ENCODE measurements at regions not wholly inside any gene's neighbourhood (a gene's known extent, or its start where the extent isn't known, plus 50 kb on each side); places are given as distances from the start of the nearest gene placed in this dataset.

DNA sequence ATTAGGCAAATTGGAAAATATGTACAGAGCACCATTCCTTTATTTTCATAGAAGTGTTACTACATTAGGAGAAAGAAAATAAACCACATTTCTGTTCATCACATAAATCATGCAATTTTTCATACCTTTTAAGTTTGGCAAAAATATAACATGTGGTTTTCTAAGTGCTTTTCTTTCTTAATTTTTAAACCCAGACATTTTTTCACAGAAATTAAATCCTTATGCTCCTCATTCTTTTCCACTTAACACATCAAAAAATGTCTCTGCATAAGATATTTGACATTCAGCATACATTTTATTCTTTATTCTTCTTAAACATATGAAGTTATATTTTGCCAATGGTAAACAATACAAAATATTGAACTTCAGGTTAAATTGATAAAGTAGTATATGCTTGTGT, 826.6 kb upstream of the SLIT2 start:
- ATAC-seq, result no peak
- Histone ChIP-seq H3K27me3 (no peaks in the 10 kb centered on the region), H3K36me3 (no peaks in the 10 kb centered on the region), H3K4me1 (no peaks in the 10 kb centered on the region), H3K4me3 (no peak overlapping the region), H3K9me3 (peaks cover 0 to 13% (median 0%) of the 10 kb centered on the region in 3 donors), H3K27ac (no peak overlapping the region)
- TF ChIP-seq, protein P1, sequence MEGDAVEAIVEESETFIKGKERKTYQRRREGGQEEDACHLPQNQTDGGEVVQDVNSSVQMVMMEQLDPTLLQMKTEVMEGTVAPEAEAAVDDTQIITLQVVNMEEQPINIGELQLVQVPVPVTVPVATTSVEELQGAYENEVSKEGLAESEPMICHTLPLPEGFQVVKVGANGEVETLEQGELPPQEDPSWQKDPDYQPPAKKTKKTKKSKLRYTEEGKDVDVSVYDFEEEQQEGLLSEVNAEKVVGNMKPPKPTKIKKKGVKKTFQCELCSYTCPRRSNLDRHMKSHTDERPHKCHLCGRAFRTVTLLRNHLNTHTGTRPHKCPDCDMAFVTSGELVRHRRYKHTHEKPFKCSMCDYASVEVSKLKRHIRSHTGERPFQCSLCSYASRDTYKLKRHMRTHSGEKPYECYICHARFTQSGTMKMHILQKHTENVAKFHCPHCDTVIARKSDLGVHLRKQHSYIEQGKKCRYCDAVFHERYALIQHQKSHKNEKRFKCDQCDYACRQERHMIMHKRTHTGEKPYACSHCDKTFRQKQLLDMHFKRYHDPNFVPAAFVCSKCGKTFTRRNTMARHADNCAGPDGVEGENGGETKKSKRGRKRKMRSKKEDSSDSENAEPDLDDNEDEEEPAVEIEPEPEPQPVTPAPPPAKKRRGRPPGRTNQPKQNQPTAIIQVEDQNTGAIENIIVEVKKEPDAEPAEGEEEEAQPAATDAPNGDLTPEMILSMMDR (IDR thresholded peaks at IDR 0.05), result no peak
- TF ChIP-seq EP300 (IDR thresholded peaks at IDR 0.05) (no peak), POLR2A (IDR thresholded peaks at IDR 0.05) (no peak), POLR2AphosphoS5 (IDR thresholded peaks at IDR 0.05) (no peak)

DNA sequence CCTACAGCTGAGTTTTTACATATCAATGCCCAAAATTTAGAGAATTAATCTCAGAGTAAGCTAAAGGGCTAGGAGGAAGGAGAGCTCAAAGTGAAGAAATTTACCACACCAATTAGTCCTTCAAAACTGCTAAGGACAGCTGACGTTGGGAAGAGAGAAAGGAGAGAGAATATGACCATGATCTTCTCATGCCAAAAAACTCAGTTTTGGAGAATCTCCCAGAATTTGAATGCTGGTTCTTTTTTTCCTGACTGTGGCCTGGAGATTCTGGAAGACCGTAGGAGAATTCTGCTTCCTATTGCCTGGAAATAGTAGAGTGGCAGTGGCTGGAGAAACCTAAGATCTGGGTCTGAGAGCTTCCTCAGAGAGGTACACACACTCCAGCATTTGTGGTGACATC, 834.4 kb upstream of the SLIT2 start:
- WGBS, 2 donors (ENCODE audit: low coverage in 1 of 2), result 19 to 36% methylated on average over 2 of the region's 2 CpGs
- ATAC-seq, result no peak
- TF ChIP-seq, protein P1 (IDR thresholded peaks at IDR 0.05), result no peak
- TF ChIP-seq POLR2AphosphoS5 (IDR thresholded peaks at IDR 0.05) (no peak), POLR2A (IDR thresholded peaks at IDR 0.05) (no peak), EP300 (IDR thresholded peaks at IDR 0.05) (no peak)
- H3K9me3 ChIP-seq, result peaks cover 0 to 9% (median 0%) of the 10 kb centered on the region in 3 donors
- no peak overlapping the region for H3K27ac ChIP-seq
- no peaks in the 10 kb centered on the region for H3K36me3 ChIP-seq
- H3K4me1 ChIP-seq, result no peaks in the 10 kb centered on the region
- no peaks in the 10 kb centered on the region for H3K27me3 ChIP-seq
- H3K4me3 ChIP-seq, result no peak overlapping the region

DNA sequence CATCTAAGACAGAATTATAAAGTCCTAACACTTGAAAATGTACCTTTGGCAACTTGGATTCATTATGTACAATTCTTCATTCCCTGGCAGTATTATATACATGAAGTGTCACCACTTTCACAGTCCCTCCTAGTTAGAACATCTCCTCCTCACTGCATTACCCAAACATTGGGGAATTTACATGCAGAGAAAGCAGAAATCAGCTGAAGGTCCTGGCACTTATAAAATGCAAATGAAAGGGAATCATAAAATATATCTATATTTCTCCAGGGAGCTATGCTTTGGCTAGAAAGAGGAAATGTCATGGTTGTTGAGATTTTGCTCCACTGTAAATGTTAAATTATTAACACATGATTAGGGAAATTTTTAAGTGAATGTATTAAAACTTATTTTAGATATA, 835.6 kb upstream of the SLIT2 start:
- TF ChIP-seq EP300 (IDR thresholded peaks at IDR 0.05) (no peak), POLR2A (IDR thresholded peaks at IDR 0.05) (no peak), POLR2AphosphoS5 (IDR thresholded peaks at IDR 0.05) (no peak)
- TF ChIP-seq, protein P1 (IDR thresholded peaks at IDR 0.05), result no peak
- Histone ChIP-seq H3K4me3 (no peak overlapping the region), H3K27ac (no peak overlapping the region), H3K9me3 (peaks cover 0 to 9% (median 0%) of the 10 kb centered on the region in 3 donors), H3K4me1 (no peaks in the 10 kb centered on the region), H3K36me3 (no peaks in the 10 kb centered on the region), H3K27me3 (no peaks in the 10 kb centered on the region)
- ATAC-seq, result no peak

DNA sequence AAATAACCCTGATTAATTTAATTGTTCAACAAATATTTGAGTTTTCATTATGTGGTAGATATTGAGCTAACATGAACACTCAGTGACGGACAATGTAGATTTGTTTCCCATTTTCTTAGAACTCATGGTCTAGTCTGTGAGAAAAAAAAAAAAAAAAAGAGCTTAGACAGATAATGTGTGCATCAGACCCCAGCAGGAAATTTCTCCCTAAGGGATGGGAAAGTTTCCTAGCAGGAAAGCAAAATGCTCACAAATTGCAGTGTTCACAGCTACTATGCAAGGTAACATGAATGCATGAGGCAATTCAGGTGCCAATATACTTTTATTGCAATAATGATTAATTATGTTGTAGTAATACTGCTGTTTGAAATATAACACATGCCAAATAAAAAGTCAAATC, 843.2 kb upstream of the SLIT2 start:
- Histone ChIP-seq H3K9me3 (no peaks in the 10 kb centered on the region), H3K27ac (no peak overlapping the region), H3K4me1 (no peaks in the 10 kb centered on the region), H3K27me3 (no peaks in the 10 kb centered on the region), H3K36me3 (no peaks in the 10 kb centered on the region), H3K4me3 (no peak overlapping the region)
- WGBS, 2 donors (ENCODE audit: low coverage in 1 of 2), result 100% methylated on average over 1 of the region's 1 CpG
- no peak for ATAC-seq
- TF ChIP-seq, protein P1 (IDR thresholded peaks at IDR 0.05), result no peak
- TF ChIP-seq EP300 (IDR thresholded peaks at IDR 0.05) (no peak), POLR2AphosphoS5 (IDR thresholded peaks at IDR 0.05) (no peak), POLR2A (IDR thresholded peaks at IDR 0.05) (no peak)

DNA sequence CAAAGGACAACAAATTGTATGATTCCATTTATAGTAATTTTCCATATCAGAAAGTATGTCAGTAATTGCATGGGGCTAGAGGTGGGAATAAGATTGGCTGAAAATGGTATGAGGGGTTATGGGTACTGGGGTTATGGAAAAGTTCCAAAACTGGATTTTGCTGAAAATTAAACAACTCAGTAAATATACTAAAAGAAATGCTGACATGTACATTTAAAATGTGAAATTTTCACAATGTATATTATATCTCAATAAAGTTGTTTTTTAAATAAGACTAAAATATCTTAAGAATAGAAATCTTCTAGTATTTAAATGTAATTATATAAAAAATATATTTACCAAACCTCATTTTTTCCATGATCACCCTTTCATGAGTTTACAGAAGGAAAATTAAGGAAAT, 844.9 kb upstream of the SLIT2 start:
- Histone ChIP-seq H3K9me3 (no peaks in the 10 kb centered on the region), H3K27ac (no peak overlapping the region), H3K27me3 (no peaks in the 10 kb centered on the region), H3K4me1 (no peaks in the 10 kb centered on the region), H3K36me3 (no peaks in the 10 kb centered on the region), H3K4me3 (no peak overlapping the region)
- TF ChIP-seq POLR2AphosphoS5 (IDR thresholded peaks at IDR 0.05), result no peak
- TF ChIP-seq, protein P1 (IDR thresholded peaks at IDR 0.05), result no peak
- no peak for TF ChIP-seq EP300 (IDR thresholded peaks at IDR 0.05)
- TF ChIP-seq POLR2A (IDR thresholded peaks at IDR 0.05), result no peak
- no peak for ATAC-seq
